GM12874 (cell line): ENCODE measurements at regions not wholly inside any gene's neighbourhood (a gene's known extent, or its start where the extent isn't known, plus 50 kb on each side); places are given as distances from the start of the nearest gene placed in this dataset.

Experiments
- TF ChIP-seq, protein P1 (sequence below): IDR thresholded peaks from 2 replicates; pipeline ENCODE4 v1.5.1; 2011; ENCODE audit warnings: low read depth, mild to moderate bottlenecking, control low read depth, low read length, moderate library complexity; ENCODE audit not compliant: insufficient read depth

DNA sequence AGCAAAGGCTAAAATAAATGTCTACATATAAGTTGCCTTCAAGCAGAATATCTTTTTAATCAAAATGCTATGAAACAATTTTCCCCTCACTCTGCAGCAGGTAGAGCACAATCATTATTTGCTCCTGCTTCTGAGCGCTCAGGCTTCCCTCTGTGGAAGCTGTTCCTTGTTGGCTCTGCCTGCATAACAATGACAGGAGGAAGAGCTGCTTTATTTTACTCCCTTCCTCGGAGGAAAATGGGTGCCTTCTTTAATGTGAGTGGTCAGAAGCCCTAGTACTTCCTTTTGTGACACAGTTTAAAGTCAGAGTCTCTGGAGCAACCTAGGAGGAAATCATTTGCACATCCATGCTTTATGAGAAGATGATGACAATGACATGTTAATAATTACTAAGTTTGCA lies 492.1 kb downstream of the CDH8 start:
- TF ChIP-seq, protein P1, sequence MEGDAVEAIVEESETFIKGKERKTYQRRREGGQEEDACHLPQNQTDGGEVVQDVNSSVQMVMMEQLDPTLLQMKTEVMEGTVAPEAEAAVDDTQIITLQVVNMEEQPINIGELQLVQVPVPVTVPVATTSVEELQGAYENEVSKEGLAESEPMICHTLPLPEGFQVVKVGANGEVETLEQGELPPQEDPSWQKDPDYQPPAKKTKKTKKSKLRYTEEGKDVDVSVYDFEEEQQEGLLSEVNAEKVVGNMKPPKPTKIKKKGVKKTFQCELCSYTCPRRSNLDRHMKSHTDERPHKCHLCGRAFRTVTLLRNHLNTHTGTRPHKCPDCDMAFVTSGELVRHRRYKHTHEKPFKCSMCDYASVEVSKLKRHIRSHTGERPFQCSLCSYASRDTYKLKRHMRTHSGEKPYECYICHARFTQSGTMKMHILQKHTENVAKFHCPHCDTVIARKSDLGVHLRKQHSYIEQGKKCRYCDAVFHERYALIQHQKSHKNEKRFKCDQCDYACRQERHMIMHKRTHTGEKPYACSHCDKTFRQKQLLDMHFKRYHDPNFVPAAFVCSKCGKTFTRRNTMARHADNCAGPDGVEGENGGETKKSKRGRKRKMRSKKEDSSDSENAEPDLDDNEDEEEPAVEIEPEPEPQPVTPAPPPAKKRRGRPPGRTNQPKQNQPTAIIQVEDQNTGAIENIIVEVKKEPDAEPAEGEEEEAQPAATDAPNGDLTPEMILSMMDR = no peak

DNA sequence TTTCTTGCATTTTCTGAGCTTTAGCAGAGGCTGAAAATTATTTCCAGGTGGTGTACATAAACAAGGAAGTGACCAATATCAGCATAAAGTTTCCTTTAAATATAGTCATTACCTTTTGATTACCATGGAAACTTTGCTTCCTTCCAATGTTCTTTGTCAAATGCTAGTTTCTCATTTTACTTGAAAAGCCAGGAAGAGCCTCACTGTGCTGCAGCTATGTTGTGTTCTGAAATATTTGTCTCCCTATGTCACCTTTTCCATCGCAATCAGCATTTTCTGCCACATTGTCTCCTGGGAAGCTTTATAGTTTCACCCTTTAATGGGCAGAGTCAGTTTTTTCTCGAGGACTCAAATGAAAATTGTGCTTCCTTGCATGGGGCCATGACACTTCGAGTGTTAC lies 496.0 kb downstream of the CDH8 start:
- TF ChIP-seq, protein P1 = no peak

DNA sequence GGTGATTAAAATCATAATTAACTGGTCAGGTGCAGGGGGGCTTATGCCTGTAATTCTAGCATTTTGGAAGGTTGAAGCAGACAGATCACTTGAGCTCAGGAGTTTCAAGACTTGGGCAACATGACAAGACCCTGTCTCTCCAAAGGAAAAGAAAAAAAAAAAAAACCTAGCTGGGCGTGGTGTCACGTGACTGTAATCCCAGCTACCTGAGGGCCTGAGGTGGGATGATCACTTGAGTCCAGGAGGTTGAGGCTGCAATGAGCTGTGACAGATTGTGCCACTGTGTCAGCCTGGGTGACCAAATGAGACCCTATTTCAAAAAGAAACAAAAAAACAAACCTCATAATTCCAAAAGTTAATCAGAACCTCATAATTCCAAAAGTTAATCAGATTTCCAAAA lies 505.5 kb downstream of the CDH8 start:
- TF ChIP-seq, protein P1 = no peak

DNA sequence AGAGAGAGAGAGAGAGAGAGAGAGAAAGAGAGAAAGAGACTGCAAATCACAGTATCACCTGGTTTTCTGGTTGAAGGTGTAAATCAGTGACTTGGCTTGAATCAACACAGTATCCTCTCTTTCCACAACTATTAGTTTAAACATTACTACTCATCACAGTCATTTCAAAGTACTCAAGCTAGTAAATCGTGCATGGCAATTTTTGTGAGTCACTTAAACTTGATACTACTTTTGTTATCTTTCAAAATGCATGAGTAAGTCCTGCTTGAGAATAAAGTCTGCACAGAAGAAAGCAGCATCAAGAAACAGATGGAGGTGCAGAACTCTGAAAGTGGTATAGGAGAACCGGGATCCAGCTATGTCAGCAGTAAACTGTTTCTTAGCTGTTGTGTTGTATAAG lies 535.4 kb downstream of the CDH8 start:
- TF ChIP-seq, protein P1 = no peak

DNA sequence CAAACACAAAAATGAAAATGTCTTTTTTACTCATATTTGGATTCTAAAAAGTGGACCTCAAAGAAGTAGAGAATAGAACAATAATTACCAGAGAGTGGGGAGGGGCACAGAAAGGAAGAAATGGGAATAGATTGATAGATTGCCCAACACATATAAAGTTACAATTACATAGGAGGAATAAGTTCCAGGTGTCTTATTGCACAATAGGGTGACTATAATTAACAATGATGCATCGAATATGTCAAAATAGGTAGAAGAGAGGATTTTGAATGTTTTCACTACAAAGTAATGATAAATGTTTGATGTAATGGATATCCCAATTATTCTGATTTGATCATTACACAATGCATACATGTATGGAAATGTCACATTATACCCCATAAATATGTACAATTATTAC lies 556.0 kb downstream of the CDH8 start:
- TF ChIP-seq, protein P1 = no peak

DNA sequence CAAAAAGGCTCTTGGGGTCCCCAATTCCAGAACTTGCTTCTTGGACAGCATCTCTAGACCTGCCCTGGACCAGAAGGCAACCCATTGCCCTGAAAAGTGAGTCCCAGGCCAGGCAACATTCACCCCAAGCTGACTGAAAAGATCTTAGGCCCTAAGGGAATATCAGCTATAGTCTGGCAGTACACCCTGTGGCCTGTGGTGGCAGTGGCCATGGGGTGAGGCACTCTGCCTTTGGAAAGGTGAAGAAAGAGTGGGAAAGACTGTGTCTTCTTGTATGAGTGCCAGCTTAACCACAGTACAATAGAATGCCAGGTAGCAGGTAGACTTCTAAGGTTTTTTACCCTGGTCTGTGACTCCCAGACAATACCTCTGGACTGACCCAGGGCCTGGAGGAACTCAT lies 564.5 kb downstream of the CDH8 start:
- TF ChIP-seq, protein P1 = no peak

DNA sequence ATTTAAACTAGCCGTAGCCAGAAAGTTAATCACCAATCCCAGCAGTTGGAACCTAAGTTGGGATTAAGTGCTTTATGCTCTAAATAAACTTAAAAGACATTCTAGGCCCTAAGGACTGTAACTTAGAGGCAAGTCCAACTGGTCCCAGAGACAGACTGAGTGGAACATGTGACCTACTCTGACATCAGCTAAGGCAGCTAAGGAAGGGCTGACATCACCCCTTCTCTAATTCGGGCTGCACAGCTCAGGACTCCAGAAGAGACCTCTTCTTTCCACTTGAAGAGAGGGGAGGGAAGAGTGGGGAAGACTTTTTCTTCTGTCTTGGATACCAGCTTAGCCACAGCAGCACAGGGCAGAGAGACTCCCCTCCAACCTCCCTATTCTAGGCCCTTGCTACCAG lies 565.2 kb downstream of the CDH8 start:
- TF ChIP-seq, protein P1 = no peak

DNA sequence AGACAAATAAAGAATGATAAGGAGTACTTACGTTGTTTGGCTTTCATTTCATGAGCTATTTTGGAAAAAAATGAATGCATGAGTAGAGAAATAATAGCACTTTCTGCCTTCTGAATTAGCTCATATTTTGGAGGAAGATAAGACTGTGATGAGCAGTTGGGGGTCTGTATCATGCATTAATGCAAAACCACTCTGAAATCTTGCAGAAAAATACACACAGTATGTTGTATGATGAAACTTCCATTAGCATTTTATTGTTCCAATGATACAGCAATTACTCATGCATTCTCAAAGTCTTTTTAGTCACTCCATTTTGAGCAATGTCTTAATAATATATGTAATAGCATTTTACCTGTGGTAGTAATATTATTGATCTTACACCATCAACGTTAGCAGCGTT lies 571.0 kb downstream of the CDH8 start:
- TF ChIP-seq, protein P1 = no peak
